Daoy (cell line): ENCODE measurements at regions not wholly inside any gene's neighbourhood (a gene's known extent, or its start where the extent isn't known, plus 50 kb on each side); places are given as distances from the start of the nearest gene placed in this dataset.
A peak's percentile ranks its signal among the peaks of the same experiment; 100 is the strongest.
"Not testable (repeated sequence)": the region's sequence is repeated elsewhere in the genome, so short reads cannot be mapped to it uniquely, and the experiment has no call there.

Source experiments
- DNase-seq: peaks from one replicate; pipeline ENCODE4 v3.0.0-alpha.2; 2015; ENCODE audit warnings: low read depth

DNA sequence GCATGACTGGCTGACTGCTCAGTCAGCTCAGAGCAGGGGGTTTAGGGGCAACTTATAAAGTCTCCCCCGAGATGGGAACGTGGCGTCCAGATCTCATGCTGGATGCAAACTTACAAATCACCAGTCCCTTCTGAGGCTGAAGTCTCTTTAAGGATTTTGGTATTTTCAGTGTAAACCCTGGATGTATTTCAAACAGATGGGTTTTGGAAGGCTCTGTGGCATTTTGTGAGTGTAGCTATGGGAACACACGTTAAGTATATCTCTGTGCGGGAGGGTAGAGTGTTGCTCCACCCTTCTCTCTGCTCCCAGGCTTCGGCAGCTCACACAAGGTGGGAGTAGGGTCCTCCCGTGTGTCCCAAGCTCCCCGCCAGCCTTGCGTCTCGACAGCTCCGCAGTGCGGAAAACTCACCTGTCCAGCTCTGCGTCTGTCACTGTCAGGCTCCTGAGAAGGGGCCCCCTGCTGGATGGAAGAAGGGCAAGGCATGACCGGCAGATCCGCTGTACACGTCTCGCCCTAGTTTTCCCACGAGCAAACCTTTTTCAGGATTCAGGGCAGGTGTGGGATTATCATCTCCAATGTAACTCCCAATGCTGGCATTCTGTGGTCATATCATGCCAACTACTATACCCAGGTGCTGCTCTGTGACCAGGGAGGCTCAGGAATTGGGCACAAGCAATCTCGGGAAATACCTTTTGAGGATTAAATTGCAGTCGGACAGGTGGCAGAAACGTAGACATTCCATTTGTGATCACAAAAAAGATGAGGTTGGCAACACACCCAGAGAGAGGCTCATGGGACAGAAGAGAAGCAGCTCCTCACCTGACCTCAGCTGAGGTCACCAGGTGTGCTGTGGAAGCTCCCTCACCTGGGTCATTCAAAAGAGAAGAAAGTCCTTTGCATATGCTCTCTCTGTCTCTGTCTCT lies 313.9 kb upstream of the B3GAT1 start:
- DNase-seq, result peak; percentile 17

DNA sequence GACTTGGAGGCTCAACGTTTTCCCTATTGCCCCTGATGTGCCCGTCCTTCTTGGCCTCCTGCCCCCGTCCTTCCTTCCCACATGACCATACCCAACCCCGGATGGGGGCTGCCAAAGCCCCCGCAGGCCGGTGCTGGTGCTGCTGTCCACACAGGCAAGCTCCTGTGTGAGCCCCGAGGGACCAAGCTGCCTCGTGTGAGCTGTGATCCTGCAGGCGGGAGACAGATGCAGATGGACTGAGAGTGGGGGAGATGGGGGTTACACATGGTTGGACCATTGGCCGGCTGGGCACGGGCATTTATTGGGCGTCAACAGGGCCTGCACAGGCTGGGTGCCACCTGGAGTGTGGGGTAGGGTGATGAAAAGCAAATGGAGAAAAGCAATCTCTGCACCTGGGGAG lies 313.2 kb upstream of the B3GAT1 start:
- no peak for DNase-seq

- DNase-seq, result peak; percentile 21
Observed at GRCh38 chr11:134724779-134725140, 312.7 kb upstream of the B3GAT1 start.

DNA sequence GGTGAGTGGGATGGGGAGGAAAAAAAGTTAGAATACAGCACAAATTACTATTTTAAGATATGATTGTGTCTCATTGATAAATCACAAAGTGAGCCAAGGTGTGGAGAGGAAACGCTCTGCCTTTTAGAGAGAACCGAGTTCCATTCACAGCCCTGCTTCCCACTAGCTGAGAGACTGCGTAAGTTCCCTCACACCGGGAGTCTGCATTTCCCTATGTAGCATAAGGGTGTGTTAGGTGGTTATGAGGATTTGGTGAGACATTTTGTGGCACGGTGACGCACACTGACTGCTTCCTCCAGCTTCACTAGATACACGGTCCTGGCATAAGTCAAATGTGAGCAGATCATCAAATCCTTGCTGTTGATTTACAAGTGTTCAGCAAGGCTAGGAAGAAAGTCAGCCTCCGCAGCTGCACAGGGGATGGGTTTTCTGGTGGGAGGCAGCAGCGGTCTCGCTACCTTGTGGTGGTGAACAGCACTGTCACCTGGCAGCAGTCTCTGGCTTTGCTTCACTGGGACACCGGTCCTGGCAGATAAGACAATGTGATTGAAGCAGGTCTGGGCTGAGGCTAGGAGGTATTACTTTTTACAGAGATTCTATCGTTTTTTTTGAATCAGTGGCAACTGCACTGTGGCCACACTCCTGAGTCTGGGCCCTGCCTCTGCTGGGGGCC lies 312.2 kb upstream of the B3GAT1 start:
- no peak for DNase-seq

DNA sequence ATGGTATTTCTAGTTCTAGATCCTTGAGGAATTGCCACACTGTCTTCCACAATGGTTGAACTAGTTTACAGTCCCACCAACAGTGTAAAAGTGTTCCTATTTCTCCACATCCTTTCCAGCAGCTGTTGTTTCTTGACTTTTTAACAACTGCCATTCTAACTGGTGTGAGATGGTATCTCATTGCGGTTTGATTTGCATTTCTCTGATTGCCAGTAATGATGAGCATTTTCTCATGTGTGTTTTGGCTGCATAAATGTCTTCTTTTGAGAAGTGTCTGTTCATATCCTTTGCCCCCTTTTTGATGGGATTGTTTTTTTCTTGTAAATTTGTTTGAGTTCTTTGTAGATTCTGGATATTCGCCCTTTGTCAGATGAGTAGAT lies 308.6 kb upstream of the B3GAT1 start:
- DNase-seq, result not testable (repeated sequence)

GRCh38 chr11:134719940-134720690 lies 308.1 kb upstream of the B3GAT1 start:
- DNase-seq, result not testable (repeated sequence)

DNA sequence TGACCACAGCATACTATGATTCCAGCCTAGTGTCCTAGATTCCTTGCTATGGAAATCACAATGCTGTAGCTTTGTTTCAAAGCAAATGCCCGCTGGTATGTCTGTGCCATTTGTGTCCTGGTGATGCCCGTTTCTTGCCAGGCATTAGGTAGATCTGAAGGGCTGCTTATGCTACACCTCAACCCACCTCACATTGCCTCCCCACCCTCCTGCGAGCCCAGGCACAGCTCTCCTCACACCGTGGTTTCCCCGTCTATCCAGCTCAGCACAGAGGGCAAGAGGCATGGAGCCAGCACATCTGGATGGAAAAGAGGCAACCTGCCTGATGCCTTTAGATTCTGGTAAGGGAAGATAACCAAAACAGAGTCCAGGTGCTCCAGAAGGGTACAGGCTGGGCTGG lies 307.4 kb upstream of the B3GAT1 start:
- no peak for DNase-seq

GRCh38 chr11:134716582-134716981 lies 304.5 kb upstream of the B3GAT1 start:
- DNase-seq, result no peak

DNA sequence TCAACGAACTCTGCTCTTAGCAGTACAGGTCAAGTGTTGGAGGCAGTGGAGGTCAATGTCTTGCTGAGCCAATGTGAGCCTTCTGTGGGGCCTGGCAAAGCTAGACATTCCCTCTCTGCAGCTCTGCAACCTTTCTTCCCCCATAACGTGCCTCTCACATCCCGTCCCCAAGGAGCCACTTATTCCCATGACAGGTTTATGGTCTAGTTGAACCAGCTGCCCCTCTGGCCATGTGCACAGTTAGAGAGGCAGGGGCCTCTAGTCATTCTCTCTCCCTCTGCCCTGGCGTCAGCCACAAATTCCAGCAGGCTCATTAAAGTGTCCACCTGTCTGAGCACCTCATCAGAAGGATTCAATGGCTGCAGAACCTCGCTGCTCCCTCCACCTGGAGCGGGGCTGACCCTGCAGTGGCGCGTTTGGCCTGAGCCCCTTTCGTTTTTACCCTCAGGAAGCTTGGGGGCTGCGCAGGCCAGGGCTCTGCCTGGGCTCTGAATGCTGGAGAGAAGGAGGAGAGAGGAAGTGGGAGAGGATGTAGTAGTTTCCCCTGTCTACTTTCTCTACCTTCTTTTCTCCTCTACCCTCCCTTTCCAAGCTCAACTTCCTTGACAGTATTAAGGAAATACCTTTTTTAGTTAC lies 302.1 kb upstream of the B3GAT1 start:
- DNase-seq, result no peak

DNA sequence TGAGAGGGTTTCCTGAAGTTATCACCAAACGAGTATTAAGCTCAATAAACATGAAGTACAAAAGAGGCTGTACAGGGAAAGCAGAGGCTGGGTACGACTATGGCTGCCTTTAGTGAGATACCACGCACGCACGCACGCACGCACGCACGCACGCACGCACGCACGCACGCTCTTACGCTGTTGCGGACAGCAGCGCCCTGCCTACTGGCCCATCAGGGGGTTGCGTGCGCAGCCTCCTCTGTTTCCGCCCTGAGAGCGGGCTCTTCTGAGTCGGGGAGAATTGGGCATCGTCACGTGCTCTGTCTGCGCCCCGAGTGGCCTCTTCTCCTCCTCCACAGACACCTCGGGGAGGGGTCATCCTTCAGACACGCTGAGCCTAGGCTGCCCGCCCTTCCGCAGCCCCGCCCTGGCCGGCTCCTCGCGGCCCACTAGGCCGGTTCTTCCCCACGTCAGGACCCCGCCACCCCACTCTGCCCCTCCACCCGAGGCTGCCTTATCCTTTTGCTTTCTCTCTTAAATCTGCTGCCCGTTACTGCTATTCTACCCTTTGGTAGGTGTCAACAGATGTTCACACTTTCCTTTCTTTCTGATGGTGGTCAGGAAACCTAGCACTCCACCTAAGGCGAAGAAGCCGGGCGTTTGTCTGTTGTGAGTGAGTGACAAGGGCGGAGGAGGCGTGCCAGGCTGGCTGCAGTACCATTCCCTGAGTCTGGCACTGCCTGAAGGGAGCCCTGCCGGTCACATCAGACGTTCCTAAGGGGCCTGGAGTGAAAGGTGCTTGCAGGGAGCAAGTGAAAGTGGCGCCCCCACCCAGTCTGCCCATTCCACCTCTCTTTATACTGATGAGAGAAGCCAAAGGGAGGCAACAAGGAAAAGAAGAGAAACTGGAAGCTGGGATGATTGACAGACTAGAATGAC lies 300.4 kb upstream of the B3GAT1 start:
- peak; percentile 78 for DNase-seq

GRCh38 chr11:134711588-134711987 lies 299.5 kb upstream of the B3GAT1 start:
- no peak for DNase-seq

DNA sequence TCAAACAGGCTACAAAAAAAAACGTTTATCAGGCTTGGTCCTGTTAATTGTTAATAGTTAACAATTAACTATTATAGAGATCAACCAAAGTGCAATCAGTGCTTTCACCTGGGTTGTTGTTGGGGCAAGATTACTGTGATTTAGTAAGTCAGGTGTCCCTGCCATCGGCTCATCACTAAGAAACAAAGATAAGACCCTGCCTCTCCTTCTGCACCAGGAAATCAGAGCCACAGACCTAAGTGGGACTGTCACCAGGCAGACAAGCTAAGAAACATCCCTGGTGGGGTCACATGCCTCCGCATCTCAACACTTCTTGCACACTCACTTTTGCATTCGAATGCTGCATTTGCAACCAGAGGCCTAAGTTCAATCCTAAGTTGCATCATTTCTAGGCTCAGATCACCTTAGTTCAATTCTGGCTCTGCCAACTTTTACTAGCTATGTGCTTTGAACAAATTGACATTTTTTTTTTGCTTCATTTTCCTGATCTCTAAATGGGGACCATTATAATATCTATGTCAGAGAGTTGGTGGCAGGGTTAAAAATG lies 298.9 kb upstream of the B3GAT1 start:
- no peak for DNase-seq

DNA sequence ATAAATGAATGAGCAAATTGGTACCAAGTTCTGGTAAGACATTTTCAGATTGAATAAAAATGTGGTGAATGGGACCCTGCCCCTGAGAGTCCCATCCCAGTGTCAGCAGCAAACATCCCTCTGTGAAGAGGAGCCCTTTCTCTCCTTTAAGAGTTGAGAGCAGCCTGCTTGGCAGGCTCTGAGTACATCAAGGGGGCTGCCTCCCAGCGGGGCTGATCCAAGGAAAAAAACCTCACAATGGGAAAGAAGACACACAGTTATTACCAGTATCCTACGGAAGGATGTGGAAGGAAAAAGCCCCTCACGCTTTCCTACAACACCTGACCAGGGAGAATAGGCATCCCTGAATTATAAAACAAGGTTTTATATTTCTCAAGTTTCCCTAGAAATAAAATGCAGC lies 293.8 kb upstream of the B3GAT1 start:
- DNase-seq, result no peak

DNA sequence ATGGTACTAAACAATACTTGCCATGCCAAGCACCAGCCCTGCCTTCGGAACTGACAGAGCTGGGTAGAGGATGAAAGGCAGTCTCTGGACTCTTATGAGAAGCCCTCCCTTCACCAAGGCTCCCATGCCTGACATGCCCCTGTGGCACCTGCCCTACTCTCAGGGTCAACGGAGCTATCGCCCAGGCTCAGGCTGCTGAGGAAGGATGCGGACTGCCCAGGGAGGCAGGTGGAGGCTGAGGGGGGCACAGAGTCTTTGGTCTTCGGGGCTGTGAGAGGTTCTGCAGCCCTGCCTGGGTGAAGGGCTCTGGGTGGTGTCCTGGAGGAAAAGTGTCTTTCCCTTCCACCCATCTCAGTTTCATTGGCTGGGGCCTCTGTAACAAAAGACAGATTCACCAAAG lies 290.8 kb upstream of the B3GAT1 start:
- no peak for DNase-seq

DNA sequence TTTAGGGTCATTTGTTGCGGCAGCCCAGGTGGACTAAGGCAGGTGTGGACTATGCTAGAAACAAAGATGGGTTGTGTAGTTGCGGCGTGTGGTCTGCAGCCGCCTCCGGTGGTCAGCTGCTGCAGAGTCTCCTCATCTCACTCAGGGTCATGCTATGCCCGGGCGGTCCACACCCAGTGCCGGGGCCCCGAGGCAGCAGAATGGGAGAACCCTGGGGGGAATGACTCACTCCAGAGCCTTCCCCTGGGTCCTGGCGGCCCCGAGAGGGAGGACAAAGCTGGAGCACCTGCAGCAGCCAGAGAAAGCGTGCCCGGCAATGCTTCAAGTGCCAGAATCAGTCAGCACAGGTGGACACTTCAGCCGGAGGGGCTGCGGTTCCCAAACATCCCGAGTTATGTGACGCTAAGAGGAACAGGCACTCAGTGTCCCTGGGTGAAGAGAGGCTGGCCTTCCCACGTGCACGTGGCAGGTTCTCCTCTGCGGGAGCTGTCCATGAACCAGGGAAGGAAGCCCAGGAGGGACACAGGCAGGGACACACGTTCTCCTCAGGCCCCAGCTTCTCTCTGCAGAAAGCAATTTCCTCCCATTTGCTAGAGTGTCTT lies 289.6 kb upstream of the B3GAT1 start:
- no peak for DNase-seq

GRCh38 chr11:134700101-134700640 lies 288.1 kb upstream of the B3GAT1 start:
- DNase-seq, result no peak

- DNase-seq, result no peak
Observed at GRCh38 chr11:134696455-134696854, 284.4 kb upstream of the B3GAT1 start.

GRCh38 chr11:134691985-134692384 lies 279.9 kb upstream of the B3GAT1 start:
- no peak for DNase-seq

GRCh38 chr11:134691295-134691873 lies 279.3 kb upstream of the B3GAT1 start:
- no peak for DNase-seq

DNA sequence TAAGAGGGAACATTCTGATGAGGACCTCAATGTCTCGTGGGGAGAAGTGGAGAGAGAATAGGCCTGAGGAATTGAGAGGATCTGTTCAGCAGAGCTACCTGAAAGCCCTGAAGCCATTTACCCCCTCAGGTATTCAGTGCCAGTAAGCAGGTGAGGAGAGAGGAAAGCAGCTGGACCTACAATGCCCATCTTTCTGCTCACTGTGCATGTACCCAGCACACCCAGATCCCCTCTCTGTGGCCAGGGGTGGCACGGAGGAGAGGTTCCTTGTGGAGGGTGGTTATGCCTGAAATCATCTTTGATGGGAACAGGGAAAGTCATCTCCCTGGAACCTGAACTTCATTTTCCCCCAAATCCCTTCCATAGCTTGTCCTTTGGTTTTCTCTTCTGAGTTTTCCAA lies 277.8 kb upstream of the B3GAT1 start:
- DNase-seq, result no peak
